SU-DHL-6 (cell line): ENCODE measurements at regions not wholly inside any gene's neighbourhood (a gene's known extent, or its start where the extent isn't known, plus 50 kb on each side); places are given as distances from the start of the nearest gene placed in this dataset.
"Not testable (repeated sequence)": the region's sequence is repeated elsewhere in the genome, so short reads cannot be mapped to it uniquely, and the experiment has no call there.

ENCODE experiments used
- EZH2phosphoT487 ChIP-seq: fragments of 200-600 bp; sonication (generic), shearing (Covaris generic); conservative IDR thresholded peaks from 2 replicates; pipeline ENCODE4 v1.6.1; 2018; ENCODE audit warnings: mild to moderate bottlenecking, antibody characterized with exemption, low read length, moderate library complexity, mixed read lengths
- TF ChIP-seq, protein P1 (sequence below): fragments of 200-600 bp; sonication (generic); IDR thresholded peaks from one replicate; pipeline ENCODE4 v1.5.1; 2017; ENCODE audit warnings: antibody characterized with exemption, mild to moderate bottlenecking, low read length, moderate library complexity; ENCODE audit not compliant: insufficient read depth, poor library complexity, severe bottlenecking

GRCh38 chr1:83468336-83468735, 530.6 kb downstream of the TTLL7 start:
- TF ChIP-seq, protein P1, sequence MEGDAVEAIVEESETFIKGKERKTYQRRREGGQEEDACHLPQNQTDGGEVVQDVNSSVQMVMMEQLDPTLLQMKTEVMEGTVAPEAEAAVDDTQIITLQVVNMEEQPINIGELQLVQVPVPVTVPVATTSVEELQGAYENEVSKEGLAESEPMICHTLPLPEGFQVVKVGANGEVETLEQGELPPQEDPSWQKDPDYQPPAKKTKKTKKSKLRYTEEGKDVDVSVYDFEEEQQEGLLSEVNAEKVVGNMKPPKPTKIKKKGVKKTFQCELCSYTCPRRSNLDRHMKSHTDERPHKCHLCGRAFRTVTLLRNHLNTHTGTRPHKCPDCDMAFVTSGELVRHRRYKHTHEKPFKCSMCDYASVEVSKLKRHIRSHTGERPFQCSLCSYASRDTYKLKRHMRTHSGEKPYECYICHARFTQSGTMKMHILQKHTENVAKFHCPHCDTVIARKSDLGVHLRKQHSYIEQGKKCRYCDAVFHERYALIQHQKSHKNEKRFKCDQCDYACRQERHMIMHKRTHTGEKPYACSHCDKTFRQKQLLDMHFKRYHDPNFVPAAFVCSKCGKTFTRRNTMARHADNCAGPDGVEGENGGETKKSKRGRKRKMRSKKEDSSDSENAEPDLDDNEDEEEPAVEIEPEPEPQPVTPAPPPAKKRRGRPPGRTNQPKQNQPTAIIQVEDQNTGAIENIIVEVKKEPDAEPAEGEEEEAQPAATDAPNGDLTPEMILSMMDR: not testable (repeated sequence)
- TF ChIP-seq EZH2phosphoT487: not testable (repeated sequence)
